NB4 (cell line): ENCODE measurements at regions not wholly inside any gene's neighbourhood (a gene's known extent, or its start where the extent isn't known, plus 50 kb on each side); places are given as distances from the start of the nearest gene placed in this dataset.

Source experiments
- CTCF ChIP-seq: IDR thresholded peaks from one replicate; pipeline ENCODE4 v1.5.1; 2012; ENCODE audit warnings: low read depth, low read length
- MAX ChIP-seq: IDR thresholded peaks from 2 replicates; pipeline ENCODE4 v1.6.1; 2011; ENCODE audit warnings: low read depth, low read length
- MYC ChIP-seq: IDR thresholded peaks from 2 replicates; pipeline ENCODE4 v1.6.1; 2011; ENCODE audit warnings: low read depth, low read length
- POLR2A ChIP-seq: IDR thresholded peaks from 2 replicates; pipeline ENCODE4 v1.6.1; 2011; ENCODE audit warnings: mild to moderate bottlenecking; ENCODE audit not compliant: insufficient read length; ENCODE audit errors: extremely low read depth

- TF ChIP-seq CTCF: no peak
- TF ChIP-seq MYC: no peak
- TF ChIP-seq MAX: no peak
- TF ChIP-seq POLR2A: no peak
Observed at GRCh38 chr1:217360510-217360909, 270.4 kb downstream of the GPATCH2 start.
